ENCODE measurements at regions not wholly inside any gene's neighbourhood (a gene's known extent, or its start where the extent isn't known, plus 50 kb on each side); places are given as distances from the start of the nearest gene placed in this dataset.

DNA sequence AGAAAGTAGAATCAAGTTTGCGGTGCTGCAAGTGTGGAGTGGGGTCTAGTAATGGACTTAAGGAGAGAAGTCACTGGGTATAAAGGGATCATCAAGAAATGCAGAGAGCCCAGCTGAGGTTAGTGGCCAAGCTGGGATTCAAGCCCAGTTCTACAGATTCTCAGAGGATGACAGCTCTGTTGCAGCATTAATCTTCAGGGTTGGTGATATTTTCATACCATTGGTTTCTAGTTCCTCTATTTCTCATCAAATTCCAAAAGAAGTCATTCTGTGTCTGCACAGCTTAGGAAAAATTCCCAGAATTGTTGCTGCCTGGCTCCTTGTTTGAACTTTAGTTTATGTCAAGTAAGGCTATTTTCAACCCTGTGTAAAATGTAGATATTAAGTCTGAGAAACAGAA lies 169.5 kb upstream of the NTF3 start:
- TF ChIP-seq, protein P1, sequence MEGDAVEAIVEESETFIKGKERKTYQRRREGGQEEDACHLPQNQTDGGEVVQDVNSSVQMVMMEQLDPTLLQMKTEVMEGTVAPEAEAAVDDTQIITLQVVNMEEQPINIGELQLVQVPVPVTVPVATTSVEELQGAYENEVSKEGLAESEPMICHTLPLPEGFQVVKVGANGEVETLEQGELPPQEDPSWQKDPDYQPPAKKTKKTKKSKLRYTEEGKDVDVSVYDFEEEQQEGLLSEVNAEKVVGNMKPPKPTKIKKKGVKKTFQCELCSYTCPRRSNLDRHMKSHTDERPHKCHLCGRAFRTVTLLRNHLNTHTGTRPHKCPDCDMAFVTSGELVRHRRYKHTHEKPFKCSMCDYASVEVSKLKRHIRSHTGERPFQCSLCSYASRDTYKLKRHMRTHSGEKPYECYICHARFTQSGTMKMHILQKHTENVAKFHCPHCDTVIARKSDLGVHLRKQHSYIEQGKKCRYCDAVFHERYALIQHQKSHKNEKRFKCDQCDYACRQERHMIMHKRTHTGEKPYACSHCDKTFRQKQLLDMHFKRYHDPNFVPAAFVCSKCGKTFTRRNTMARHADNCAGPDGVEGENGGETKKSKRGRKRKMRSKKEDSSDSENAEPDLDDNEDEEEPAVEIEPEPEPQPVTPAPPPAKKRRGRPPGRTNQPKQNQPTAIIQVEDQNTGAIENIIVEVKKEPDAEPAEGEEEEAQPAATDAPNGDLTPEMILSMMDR (IDR thresholded peaks at IDR 0.05; ENCODE audit: insufficient read depth, low read depth, low read length, missing control alignments) = no peak
- no peak for DNase-seq (ENCODE audit: low read depth)

DNA sequence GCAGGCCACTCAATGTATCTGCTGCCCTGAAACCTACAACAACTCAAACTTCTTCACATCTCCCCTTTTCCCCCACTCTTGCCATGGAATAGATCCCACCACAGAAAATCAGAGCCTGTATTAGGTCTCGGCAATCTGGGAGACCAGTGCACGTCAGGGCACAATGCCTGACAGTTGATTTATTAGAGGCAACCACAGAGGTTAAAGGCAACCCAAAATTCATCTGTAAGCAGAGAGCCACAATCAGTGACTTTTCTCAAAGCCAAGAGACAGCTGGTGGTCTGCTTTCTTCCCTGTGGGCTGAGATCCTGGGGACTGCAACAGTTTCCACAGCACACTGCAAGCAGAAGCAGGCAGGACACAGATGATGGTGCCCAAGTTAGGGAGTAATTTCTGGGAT lies 169.0 kb upstream of the NTF3 start:
- TF ChIP-seq, protein P1 (IDR thresholded peaks at IDR 0.05; ENCODE audit: insufficient read depth, low read depth, low read length, missing control alignments) = no peak
- DNase-seq (ENCODE audit: low read depth) = no peak
- H3K4me3 ChIP-seq (ENCODE audit: low read depth, low read length) = no peak overlapping the region

More for the DNA sequence above, 169.5 kb upstream of the NTF3 start:
- no peak overlapping the region for H3K4me3 ChIP-seq (ENCODE audit: low read depth, low read length)

DNA sequence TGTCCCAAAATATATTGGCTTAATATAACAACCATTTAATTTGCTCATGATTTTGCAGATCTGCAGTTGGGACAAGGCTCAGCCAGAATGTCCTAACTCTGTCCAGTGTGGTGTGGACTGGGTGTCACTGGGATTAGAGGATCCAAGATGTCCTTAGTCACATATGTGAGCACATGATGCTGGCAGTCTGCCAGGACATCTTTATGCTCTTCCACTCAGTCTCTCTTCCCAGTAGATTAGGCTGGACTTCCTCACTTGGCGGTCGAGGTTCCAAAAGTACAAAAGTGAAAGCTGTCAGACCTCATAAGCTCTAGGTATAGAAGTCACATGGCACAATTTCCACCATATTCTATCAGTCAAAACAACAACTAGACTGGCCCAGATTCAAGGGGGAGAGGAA lies 167.9 kb upstream of the NTF3 start:
- no peak for DNase-seq (ENCODE audit: low read depth)
- TF ChIP-seq, protein P1 (IDR thresholded peaks at IDR 0.05; ENCODE audit: insufficient read depth, low read depth, low read length, missing control alignments) = no peak

DNA sequence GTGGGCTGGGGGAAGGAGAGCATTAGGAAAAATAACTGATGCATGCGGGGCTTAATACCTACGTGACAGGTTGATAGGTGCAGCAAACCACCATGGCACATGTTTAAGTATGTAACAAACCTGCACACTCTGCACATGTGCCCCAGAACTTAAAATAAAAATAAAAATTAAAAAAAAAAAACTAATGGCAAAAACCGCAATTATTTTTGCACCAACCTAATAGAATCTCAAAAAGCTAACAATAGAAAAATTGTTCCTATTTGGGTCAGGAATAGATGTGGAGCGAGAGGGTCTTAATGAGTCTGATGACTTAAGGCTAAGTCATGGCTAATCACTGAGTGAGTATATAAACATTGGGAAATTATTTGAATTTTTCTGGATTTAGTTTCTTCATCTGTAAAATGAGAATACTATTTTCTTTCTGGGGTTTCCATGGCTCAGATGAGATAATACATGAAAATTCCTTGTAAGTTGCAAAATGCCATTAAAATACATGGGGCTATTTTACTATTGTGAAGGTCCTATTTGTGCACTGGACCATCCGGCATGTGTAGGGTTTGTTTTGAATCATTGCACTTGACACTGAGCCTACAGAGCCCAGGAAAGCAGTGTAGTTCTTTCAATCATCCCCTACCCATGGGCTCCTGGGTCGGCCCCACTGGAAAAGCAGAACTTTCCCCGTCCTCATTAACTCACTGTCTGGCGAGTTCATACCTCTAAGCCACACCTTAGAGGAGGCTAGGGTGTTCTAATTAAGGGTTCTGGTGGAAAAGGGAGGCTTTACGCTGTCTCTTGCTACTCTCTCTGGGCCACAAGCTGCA lies 164.1 kb upstream of the NTF3 start:
- no peak for DNase-seq (ENCODE audit: low read depth)
- TF ChIP-seq, protein P1 (IDR thresholded peaks at IDR 0.05; ENCODE audit: insufficient read depth, low read depth, low read length, missing control alignments) = no peak
- H3K4me3 ChIP-seq (ENCODE audit: low read depth, low read length) = no peak overlapping the region

More for the DNA sequence above, 167.9 kb upstream of the NTF3 start:
- H3K4me3 ChIP-seq (ENCODE audit: low read depth, low read length) = no peak overlapping the region

DNA sequence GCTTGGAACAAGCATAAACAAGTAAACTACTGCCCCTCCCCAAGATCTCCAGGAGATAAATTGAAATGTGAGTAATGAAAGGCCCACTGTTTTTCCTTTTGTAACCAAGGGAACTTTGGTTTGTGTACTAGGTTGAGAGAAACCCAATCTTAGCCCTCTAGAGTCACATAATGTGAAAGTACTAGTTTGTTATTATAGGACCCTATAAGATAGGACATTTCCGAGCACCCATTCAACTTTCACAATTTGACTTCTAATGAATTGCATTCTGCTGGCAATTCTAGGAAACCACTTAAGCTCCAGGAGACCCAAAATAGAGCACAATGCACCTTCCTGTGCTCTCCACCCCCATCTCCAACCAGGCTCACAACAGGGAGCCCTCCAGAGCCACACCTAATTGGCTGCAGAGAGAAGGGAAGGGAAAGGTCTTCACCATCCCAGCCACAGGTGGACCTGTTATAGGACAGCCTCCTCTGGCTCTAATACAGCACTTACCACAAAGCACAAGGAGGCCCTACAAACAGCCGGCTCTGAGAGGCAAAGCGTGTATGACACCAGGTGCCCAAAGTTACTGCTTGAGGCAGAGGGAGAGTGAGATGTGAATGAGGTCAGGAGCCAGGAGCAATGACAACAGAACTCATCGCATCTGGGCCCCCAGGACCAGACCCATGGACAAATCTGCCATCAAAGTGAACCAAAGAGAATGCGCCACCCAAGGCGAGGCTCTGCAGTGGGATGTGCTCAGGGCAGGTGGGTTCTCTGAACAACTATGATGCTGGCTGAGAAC lies 163.3 kb upstream of the NTF3 start:
- no peak overlapping the region for H3K4me3 ChIP-seq (ENCODE audit: low read depth, low read length)
- no peak for DNase-seq (ENCODE audit: low read depth)
- TF ChIP-seq, protein P1 (IDR thresholded peaks at IDR 0.05; ENCODE audit: insufficient read depth, low read depth, low read length, missing control alignments) = no peak

DNA sequence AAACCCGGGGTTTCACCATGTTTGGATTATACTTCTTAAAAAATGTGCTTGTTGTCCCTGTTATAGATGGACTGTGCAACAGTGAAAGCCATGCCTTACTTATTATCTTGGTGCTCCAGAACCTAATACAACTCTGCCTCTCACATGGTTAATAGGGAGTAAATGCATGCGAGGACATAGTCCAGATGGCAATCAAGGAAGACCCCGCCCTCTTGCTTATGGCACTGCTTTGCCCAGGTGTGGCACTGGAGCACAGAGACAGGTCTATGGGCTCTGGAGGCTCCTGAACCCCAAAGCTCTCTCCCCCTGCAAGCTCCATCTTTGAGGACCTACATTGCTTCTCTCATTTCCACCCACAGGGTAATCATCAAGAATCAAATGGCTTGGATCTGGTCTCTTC lies 162.1 kb upstream of the NTF3 start:
- no peak for DNase-seq (ENCODE audit: low read depth)

More for the DNA sequence above, 162.1 kb upstream of the NTF3 start:
- TF ChIP-seq, protein P1 (IDR thresholded peaks at IDR 0.05; ENCODE audit: insufficient read depth, low read depth, low read length, missing control alignments) = no peak
- H3K4me3 ChIP-seq (ENCODE audit: low read depth, low read length) = no peak overlapping the region

Measured in GM12865 (cell line).